Stimulated activated CD4-positive, alpha-beta T cell treated with anti-CD3 and anti-CD28 coated beads, TNF-alpha, amount 100 ng/mL, for 4 hours (primary cell): ENCODE measurements at regions not wholly inside any gene's neighbourhood (a gene's known extent, or its start where the extent isn't known, plus 50 kb on each side); places are given as distances from the start of the nearest gene placed in this dataset.

Experiments used
- DNase-seq, 3 experiments: peaks; one replicate each; pipeline ENCODE4 v3.0.0-alpha.2; 2020; ENCODE audit warnings: low read depth in 3 of 3

- DNase-seq, result no peak
These were observed 73.4 kb downstream of the PITPNM2 start for GRCh38 chr12:123077298-123078119.

- peak in 2 of 3 experiments; percentile 18 to 31 for DNase-seq
These were observed 74.1 kb downstream of the PITPNM2 start for GRCh38 chr12:123076604-123077297.

GRCh38 chr12:123075646-123076171 lies 75.2 kb downstream of the PITPNM2 start:
- peak; percentile 42 to 57 (median 50) for DNase-seq

GRCh38 chr12:123075087-123075645 lies 75.7 kb downstream of the PITPNM2 start:
- DNase-seq, result no peak

- DNase-seq, result no peak
These were observed 76.7 kb downstream of the PITPNM2 start for GRCh38 chr12:123073962-123074801.

- DNase-seq, result no peak
These were observed 77.6 kb downstream of the PITPNM2 start for GRCh38 chr12:123073292-123073691.

GRCh38 chr12:123071857-123072256 lies 79.0 kb downstream of the PITPNM2 start:
- DNase-seq, result no peak

- no peak for DNase-seq
These were observed 79.6 kb downstream of the PITPNM2 start for GRCh38 chr12:123071099-123071800.

GRCh38 chr12:123070267-123071081 lies 80.4 kb downstream of the PITPNM2 start:
- DNase-seq, result no peak

GRCh38 chr12:123069436-123070266 lies 81.2 kb downstream of the PITPNM2 start:
- DNase-seq, result no peak

GRCh38 chr12:123067654-123068053 lies 83.2 kb downstream of the PITPNM2 start:
- DNase-seq, result no peak

GRCh38 chr12:123066384-123066710 lies 84.5 kb downstream of the PITPNM2 start:
- DNase-seq, result no peak

GRCh38 chr12:123065676-123066383 lies 85.1 kb downstream of the PITPNM2 start:
- no peak for DNase-seq

- no peak for DNase-seq
These were observed 84.6 kb downstream of the ARL6IP4 start for GRCh38 chr12:123064885-123065619.

GRCh38 chr12:123064366-123064765 lies 83.9 kb downstream of the ARL6IP4 start:
- no peak for DNase-seq

- DNase-seq, result no peak
These were observed 83.1 kb downstream of the ARL6IP4 start for GRCh38 chr12:123063535-123063934.

GRCh38 chr12:123062681-123063486 lies 82.4 kb downstream of the ARL6IP4 start:
- DNase-seq, result no peak
